Mesothelial cell of epicardium (in vitro differentiated cells): ENCODE measurements at regions not wholly inside any gene's neighbourhood (a gene's known extent, or its start where the extent isn't known, plus 50 kb on each side); places are given as distances from the start of the nearest gene placed in this dataset.
"Not testable (repeated sequence)": the region's sequence is repeated elsewhere in the genome, so short reads cannot be mapped to it uniquely, and the experiment has no call there.

Source experiments
- DNase-seq, 2 experiments: peaks; one replicate each; pipeline ENCODE4 v3.0.0; 2021; ENCODE audit warnings: low spot score in 2 of 2; ENCODE audit not compliant: unreplicated experiment in 2 of 2
- H3K27ac Mint-ChIP-seq: 2 replicates; pipeline ENCODE4 v1.8.0; 2021; ENCODE audit warnings: mixed read lengths
- H3K27me3 Mint-ChIP-seq: 2 replicates; pipeline ENCODE4 v1.8.0; 2021; ENCODE audit warnings: low read depth, mixed read lengths
- H3K36me3 Mint-ChIP-seq: 2 replicates; pipeline ENCODE4 v1.8.0; 2021; ENCODE audit warnings: mixed read lengths
- H3K4me1 Mint-ChIP-seq: 2 replicates; pipeline ENCODE4 v1.8.0; 2021; ENCODE audit warnings: mixed read lengths
- H3K4me3 Mint-ChIP-seq: 2 replicates; pipeline ENCODE4 v1.8.0; 2021; ENCODE audit warnings: mild to moderate bottlenecking, moderate library complexity, mixed read lengths
- H3K9me3 Mint-ChIP-seq: 2 replicates; pipeline ENCODE4 v1.8.0; 2021; ENCODE audit warnings: mixed read lengths
- CTCF ChIP-seq: fragments of 200-600 bp; sonication (generic); IDR thresholded peaks from one replicate; pipeline ENCODE4 v1.5.0; 2021; ENCODE audit warnings: antibody characterized with exemption; ENCODE audit not compliant: unreplicated experiment

GRCh38 chr14:97117693-97118092, 320.5 kb downstream of the VRK1 start:
- no peaks in the 10 kb centered on the region for H3K36me3 Mint-ChIP-seq
- H3K27ac Mint-ChIP-seq = no peak overlapping the region
- no peak overlapping the region for H3K4me3 Mint-ChIP-seq
- TF ChIP-seq CTCF = no peak
- no peaks in the 10 kb centered on the region for H3K9me3 Mint-ChIP-seq
- peaks cover 60% of the 10 kb centered on the region for H3K27me3 Mint-ChIP-seq
- DNase-seq = no peak
- H3K4me1 Mint-ChIP-seq = peaks cover 2% of the 10 kb centered on the region

DNA sequence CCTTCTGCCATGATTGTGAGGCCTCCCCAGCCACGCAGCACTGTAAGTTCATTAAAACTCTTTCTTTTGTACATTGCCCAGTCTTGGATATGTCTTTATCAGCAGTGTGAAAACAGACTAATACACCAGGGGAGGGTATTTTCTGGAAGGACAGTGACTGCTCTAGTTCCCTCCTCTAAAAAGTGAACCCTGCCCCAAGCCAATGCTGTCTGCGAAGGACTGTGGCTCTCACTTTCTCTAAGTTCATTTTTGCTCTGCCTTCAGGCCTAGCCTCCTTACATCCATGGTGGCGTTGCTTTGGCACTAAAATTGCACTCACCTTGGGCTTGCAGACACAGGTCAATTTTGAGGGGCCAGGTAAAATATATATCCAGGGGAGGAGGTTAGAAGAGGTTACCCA, 323.0 kb downstream of the VRK1 start:
- no peak for DNase-seq
- Mint-ChIP-seq H3K36me3 (no peaks in the 10 kb centered on the region), H3K9me3 (no peaks in the 10 kb centered on the region), H3K27me3 (peaks cover 51% of the 10 kb centered on the region), H3K4me1 (no peaks in the 10 kb centered on the region), H3K27ac (no peak overlapping the region), H3K4me3 (no peak overlapping the region)
- TF ChIP-seq CTCF = no peak

DNA sequence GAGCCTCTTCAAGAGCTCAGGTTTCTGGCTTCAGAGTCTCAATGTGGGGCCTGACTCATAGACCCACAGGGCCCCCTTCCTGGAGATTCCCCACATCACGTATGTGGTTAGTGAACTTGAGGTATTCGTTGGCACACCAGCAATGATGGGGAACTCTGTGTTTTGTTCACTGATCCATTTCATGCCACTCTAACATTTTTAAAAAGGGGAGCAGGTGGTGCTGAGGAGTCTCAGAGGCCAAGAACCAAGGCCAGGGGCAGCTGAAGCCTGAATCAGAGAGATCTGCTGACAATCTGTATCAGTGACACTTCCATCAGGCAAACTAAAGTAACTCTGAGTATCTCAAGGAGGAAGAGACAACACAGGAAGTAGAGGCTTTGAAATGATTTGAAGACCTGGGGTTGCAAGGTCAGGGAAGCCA, 323.4 kb downstream of the VRK1 start:
- Mint-ChIP-seq H3K4me1 (no peaks in the 10 kb centered on the region), H3K9me3 (no peaks in the 10 kb centered on the region), H3K4me3 (no peak overlapping the region), H3K36me3 (no peaks in the 10 kb centered on the region), H3K27ac (no peak overlapping the region), H3K27me3 (peaks cover 47% of the 10 kb centered on the region)
- no peak for DNase-seq
- no peak for TF ChIP-seq CTCF

GRCh38 chr14:97129639-97130038, 332.5 kb downstream of the VRK1 start:
- no peak for DNase-seq
- H3K4me1 Mint-ChIP-seq = no peaks in the 10 kb centered on the region
- H3K4me3 Mint-ChIP-seq = no peak overlapping the region
- H3K9me3 Mint-ChIP-seq = no peaks in the 10 kb centered on the region
- H3K27me3 Mint-ChIP-seq = peaks cover 4% of the 10 kb centered on the region
- no peaks in the 10 kb centered on the region for H3K36me3 Mint-ChIP-seq
- no peak for TF ChIP-seq CTCF
- no peak overlapping the region for H3K27ac Mint-ChIP-seq

GRCh38 chr14:97135847-97136246, 338.7 kb downstream of the VRK1 start:
- H3K4me1 Mint-ChIP-seq, H3K36me3 Mint-ChIP-seq, DNase-seq, H3K27ac Mint-ChIP-seq, H3K27me3 Mint-ChIP-seq, H3K4me3 Mint-ChIP-seq: not testable (repeated sequence)
- peaks cover 17% of the 10 kb centered on the region for H3K9me3 Mint-ChIP-seq

GRCh38 chr14:97137705-97138104, 340.5 kb downstream of the VRK1 start:
- H3K9me3 Mint-ChIP-seq = peaks cover 17% of the 10 kb centered on the region
- no peak overlapping the region for H3K4me3 Mint-ChIP-seq
- H3K27me3 Mint-ChIP-seq = peaks cover 3% of the 10 kb centered on the region
- DNase-seq = no peak
- no peaks in the 10 kb centered on the region for H3K36me3 Mint-ChIP-seq
- H3K27ac Mint-ChIP-seq = no peak overlapping the region
- no peak for TF ChIP-seq CTCF
- H3K4me1 Mint-ChIP-seq = no peaks in the 10 kb centered on the region
